GM10266 (cell line): ENCODE measurements at regions not wholly inside any gene's neighbourhood (a gene's known extent, or its start where the extent isn't known, plus 50 kb on each side); places are given as distances from the start of the nearest gene placed in this dataset.

Experiments
- DNase-seq: peaks from one replicate; pipeline ENCODE4 v3.0.0; 2012; ENCODE audit errors: extremely low spot score
- TF ChIP-seq, protein P1 (sequence below): IDR thresholded peaks from 2 replicates; pipeline ENCODE4 v1.5.1; 2012; ENCODE audit warnings: mild to moderate bottlenecking, low read depth; ENCODE audit not compliant: control insufficient read depth, insufficient read depth; ENCODE audit errors: missing control alignments

- DNase-seq: no peak
Measured at GRCh38 chr6:56838965-56839364, 115.9 kb upstream of the BEND6 start.

GRCh38 chr6:56838016-56838555 lies 116.8 kb upstream of the BEND6 start:
- DNase-seq: no peak

More at GRCh38 chr6:56838965-56839364, 115.9 kb upstream of the BEND6 start:
- TF ChIP-seq, protein P1, sequence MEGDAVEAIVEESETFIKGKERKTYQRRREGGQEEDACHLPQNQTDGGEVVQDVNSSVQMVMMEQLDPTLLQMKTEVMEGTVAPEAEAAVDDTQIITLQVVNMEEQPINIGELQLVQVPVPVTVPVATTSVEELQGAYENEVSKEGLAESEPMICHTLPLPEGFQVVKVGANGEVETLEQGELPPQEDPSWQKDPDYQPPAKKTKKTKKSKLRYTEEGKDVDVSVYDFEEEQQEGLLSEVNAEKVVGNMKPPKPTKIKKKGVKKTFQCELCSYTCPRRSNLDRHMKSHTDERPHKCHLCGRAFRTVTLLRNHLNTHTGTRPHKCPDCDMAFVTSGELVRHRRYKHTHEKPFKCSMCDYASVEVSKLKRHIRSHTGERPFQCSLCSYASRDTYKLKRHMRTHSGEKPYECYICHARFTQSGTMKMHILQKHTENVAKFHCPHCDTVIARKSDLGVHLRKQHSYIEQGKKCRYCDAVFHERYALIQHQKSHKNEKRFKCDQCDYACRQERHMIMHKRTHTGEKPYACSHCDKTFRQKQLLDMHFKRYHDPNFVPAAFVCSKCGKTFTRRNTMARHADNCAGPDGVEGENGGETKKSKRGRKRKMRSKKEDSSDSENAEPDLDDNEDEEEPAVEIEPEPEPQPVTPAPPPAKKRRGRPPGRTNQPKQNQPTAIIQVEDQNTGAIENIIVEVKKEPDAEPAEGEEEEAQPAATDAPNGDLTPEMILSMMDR: no peak

DNA sequence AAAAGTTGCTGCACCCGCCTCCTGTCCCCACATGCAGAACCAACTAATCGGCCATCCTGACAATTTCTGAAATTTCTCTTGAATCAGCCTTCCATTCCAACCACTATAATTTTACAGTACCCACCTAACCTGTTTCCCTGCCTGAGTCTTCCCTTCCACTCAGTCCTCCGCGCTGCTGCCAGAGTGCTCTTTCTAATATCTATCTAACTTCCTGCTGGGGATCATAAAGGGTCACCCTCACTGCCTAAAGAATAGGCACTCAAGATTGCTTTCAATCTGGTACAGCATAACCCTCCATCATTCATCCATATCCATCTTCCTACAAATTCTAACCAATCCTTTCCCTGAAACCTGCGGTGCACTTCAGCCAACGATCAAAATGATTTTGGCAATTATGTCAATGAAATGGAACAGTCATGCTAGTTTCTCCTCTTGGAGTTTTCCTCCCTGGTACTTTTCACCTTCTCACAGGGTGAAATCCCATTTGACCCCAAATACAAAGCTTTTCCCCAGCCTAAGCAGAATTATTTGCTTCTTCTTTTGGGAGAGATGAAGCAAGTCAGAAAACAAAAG lies 117.5 kb upstream of the BEND6 start:
- DNase-seq: no peak
- TF ChIP-seq, protein P1: no peak

More at GRCh38 chr6:56838016-56838555, 116.8 kb upstream of the BEND6 start:
- TF ChIP-seq, protein P1: no peak

DNA sequence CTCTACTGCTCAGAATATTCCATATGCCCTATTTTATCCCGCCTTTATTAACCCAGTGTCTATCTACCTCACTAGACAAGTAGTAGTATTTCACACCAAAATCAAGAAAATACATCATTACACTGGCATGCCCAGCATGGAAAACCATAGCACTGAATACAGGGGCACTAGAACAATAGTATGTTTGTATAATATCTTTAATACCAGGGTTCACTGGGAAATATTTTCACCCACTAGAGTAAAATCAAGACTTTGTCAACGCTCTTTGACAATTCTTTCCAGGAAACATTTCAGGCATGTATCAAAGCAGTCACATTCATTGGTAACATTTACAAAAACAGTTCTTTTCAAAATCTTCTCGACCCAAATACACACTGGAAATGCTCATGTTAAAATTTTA lies 119.3 kb upstream of the BEND6 start:
- no peak for DNase-seq
- TF ChIP-seq, protein P1: no peak

GRCh38 chr6:56833873-56834272 lies 121.0 kb upstream of the BEND6 start:
- DNase-seq: no peak
- TF ChIP-seq, protein P1: no peak

- DNase-seq: no peak
- TF ChIP-seq, protein P1: no peak
Measured at GRCh38 chr6:56833127-56833791, 121.6 kb upstream of the BEND6 start.

GRCh38 chr6:56832225-56832624 lies 122.7 kb upstream of the BEND6 start:
- DNase-seq: no peak
- TF ChIP-seq, protein P1: no peak
